ENCODE measurements at regions not wholly inside any gene's neighbourhood (a gene's known extent, or its start where the extent isn't known, plus 50 kb on each side); places are given as distances from the start of the nearest gene placed in this dataset.

GRCh38 chr1:192513196-192513595 lies 62.4 kb upstream of the RGS1 start:
- no peak for TF ChIP-seq SIN3A (IDR thresholded peaks at IDR 0.05; ENCODE audit: borderline replicate concordance, insufficient read depth, low read length)
- TF ChIP-seq REST (IDR thresholded peaks at IDR 0.05; ENCODE audit: insufficient read depth in 1 of 2, low read depth in 2 of 2, low read length in 2 of 2): no peak
- no peak for TF ChIP-seq TAF1 (IDR thresholded peaks at IDR 0.05; ENCODE audit: borderline replicate concordance, insufficient read depth, low read length)
- TF ChIP-seq POLR2AphosphoS5 (IDR thresholded peaks at IDR 0.05; ENCODE audit: low read depth, low read length): no peak
- no peak for TF ChIP-seq FOXP2 (optimal IDR thresholded peaks at IDR 0.05; ENCODE audit: borderline replicate concordance, extremely low read depth, extremely low read length, insufficient read depth)

Data from PFSK-1 (cell line).